H1 (cell line): ENCODE measurements at regions not wholly inside any gene's neighbourhood (a gene's known extent, or its start where the extent isn't known, plus 50 kb on each side); places are given as distances from the start of the nearest gene placed in this dataset.
A peak's percentile ranks its signal among the peaks of the same experiment; 100 is the strongest.

Source experiments
- CTCF ChIA-PET: fragments of 300-600 bp; sonication (Branson Sonifier 250); formaldehyde crosslinking; loops from one replicate; lab custom pipeline; 2021; ENCODE audit not compliant: partially characterized antibody; lab: Charles Lee
- POLR2A ChIA-PET: fragments of 300-600 bp; sonication (Branson Sonifier 250); formaldehyde crosslinking; loops from one replicate; lab custom pipeline; 2021; ENCODE audit warnings: inconsistent platforms; ENCODE audit not compliant: partially characterized antibody; lab: Charles Lee
- DNase-seq, 2 experiments: peaks; one replicate each; pipeline versions ENCODE4 v3.0.0 to v3.0.0-alpha.2; 2010 to 2022; ENCODE audit warnings: low spot score in 2 of 2, low read depth in 1 of 2, mixed read lengths in 1 of 2
- FAIRE-seq: peaks from 2 replicates; lab custom pipeline; 2011; peaks lifted over from hg19 to GRCh38; lab: Jason Lieb, UNC
- H2AFZ ChIP-seq: 2 replicates; pipeline ENCODE4 v1.8.1; 2012; ENCODE audit warnings: low read length, inconsistent platforms
- H2AK5ac ChIP-seq: 2 replicates; pipeline ENCODE4 v1.6.1; 2013; ENCODE audit warnings: low read depth, low read length
- H2BK120ac ChIP-seq: replicated peaks from 2 replicates; pipeline ENCODE3; 2013; ENCODE audit warnings: low read depth, low read length, inconsistent platforms
- H2BK12ac ChIP-seq: 2 replicates; pipeline ENCODE4 v1.6.1; 2013; ENCODE audit warnings: low read depth, low read length
- H2BK15ac ChIP-seq: 2 replicates; pipeline ENCODE4 v1.6.1; 2013; ENCODE audit warnings: low read length
- H2BK20ac ChIP-seq: 2 replicates; pipeline ENCODE4 v1.6.1; 2013; ENCODE audit warnings: low read length
- H2BK5ac ChIP-seq: 2 replicates; pipeline ENCODE4 v1.6.1; 2013; ENCODE audit warnings: low read depth, low read length
- H3K14ac ChIP-seq: 2 replicates; pipeline ENCODE4 v1.6.1; 2013; ENCODE audit warnings: inconsistent platforms; ENCODE audit not compliant: insufficient read length
- H3K18ac ChIP-seq: 2 replicates; pipeline ENCODE4 v1.6.1; 2013; ENCODE audit warnings: low read length; ENCODE audit errors: extremely low read depth
- H3K23ac ChIP-seq: 2 replicates; pipeline ENCODE4 v1.6.1; 2013; ENCODE audit warnings: inconsistent platforms; ENCODE audit not compliant: insufficient read length
- H3K23me2 ChIP-seq: 2 replicates; pipeline ENCODE4 v1.6.1; 2013; ENCODE audit warnings: low read depth, low read length
- H3K27ac ChIP-seq: 2 replicates; pipeline ENCODE4 v1.6.1; 2011; ENCODE audit warnings: low read depth, low read length, inconsistent platforms
- H3K27me3 ChIP-seq, 4 experiments: replicated peaks in 1 of 4; 1 replicate in 1 of 4; 2 replicates in 3 of 4; pipeline versions ENCODE4 v1.6.1 to v1.8.1; 2011 to 2013; ENCODE audit warnings: low read length in 3 of 4, mild to moderate bottlenecking in 3 of 4, inconsistent platforms in 2 of 4, mixed read lengths in 2 of 4, moderate library complexity in 1 of 4; ENCODE audit not compliant: control insufficient read depth in 3 of 4, insufficient read depth in 3 of 4; ENCODE audit errors: extremely low read depth in 1 of 4
- H3K36me3 ChIP-seq, 4 experiments: 2 replicates each; pipeline versions ENCODE4 v1.6.1 to v1.8.1; 2011 to 2013; ENCODE audit warnings: mild to moderate bottlenecking in 4 of 4, low read length in 3 of 4, moderate library complexity in 2 of 4, control low read depth in 1 of 4, inconsistent platforms in 1 of 4; ENCODE audit not compliant: insufficient read depth in 4 of 4, control insufficient read depth in 2 of 4
- H3K4ac ChIP-seq: replicated peaks from 2 replicates; pipeline ENCODE3; 2013; ENCODE audit warnings: low read length, low read depth, mixed read lengths, inconsistent platforms; ENCODE audit not compliant: insufficient read length
- H3K4me1 ChIP-seq, 4 experiments: replicated peaks in 1 of 4; 1 replicate in 1 of 4; 2 replicates in 3 of 4; pipeline versions ENCODE4 v1.6.1 to v1.8.1; 2011 to 2013; ENCODE audit warnings: low read length in 3 of 4, inconsistent platforms in 2 of 4, mixed read lengths in 1 of 4; ENCODE audit not compliant: insufficient read depth in 4 of 4, control insufficient read depth in 3 of 4
- H3K4me2 ChIP-seq, 2 experiments: 2 replicates each; pipeline versions ENCODE4 v1.6.1 to v1.8.1; 2011 to 2013; ENCODE audit warnings: low read depth in 2 of 2, low read length in 2 of 2, control low read depth in 1 of 2, inconsistent platforms in 1 of 2, mild to moderate bottlenecking in 1 of 2; ENCODE audit not compliant: insufficient read depth in 1 of 2
- H3K4me3 ChIP-seq, 4 experiments: fragments of 200-600, 300-600 bp in 1 of 4; sonication (generic), shearing (Covaris generic), sonication (Bioruptor Twin) in 1 of 4; 2 replicates each; pipeline versions ENCODE4 v1.5.1 to v1.8.1; 2011 to 2016; ENCODE audit warnings: low read length in 4 of 4, low read depth in 3 of 4, control low read depth in 2 of 4, inconsistent platforms in 2 of 4, mild to moderate bottlenecking in 2 of 4, mixed read lengths in 1 of 4, moderate library complexity in 1 of 4; ENCODE audit not compliant: insufficient read depth in 2 of 4; ENCODE audit errors: extremely low read depth in 1 of 4
- H3K56ac ChIP-seq: replicated peaks from 2 replicates; pipeline ENCODE3; 2013; ENCODE audit warnings: low read depth, mild to moderate bottlenecking, mixed read lengths, low read length, inconsistent platforms; ENCODE audit not compliant: insufficient read length
- H3K79me1 ChIP-seq: 2 replicates; pipeline ENCODE4 v1.6.1; 2013; ENCODE audit warnings: low read depth, low read length, control low read depth
- H3K79me2 ChIP-seq, 2 experiments: 2 replicates each; pipeline versions ENCODE4 v1.6.1 to v1.8.1; 2012 to 2013; ENCODE audit warnings: low read length in 2 of 2, mild to moderate bottlenecking in 2 of 2, inconsistent platforms in 1 of 2; ENCODE audit not compliant: insufficient read depth in 2 of 2, control insufficient read depth in 1 of 2
- H3K9ac ChIP-seq, 4 experiments: replicated peaks in 1 of 4; 1 replicate in 1 of 4; 2 replicates in 3 of 4; pipeline versions ENCODE4 v1.6.1 to v1.8.1; 2011 to 2013; ENCODE audit warnings: low read depth in 3 of 4, low read length in 3 of 4, control low read depth in 2 of 4, mild to moderate bottlenecking in 2 of 4, moderate library complexity in 2 of 4, inconsistent platforms in 1 of 4; ENCODE audit errors: extremely low read depth in 1 of 4
- H3K9me3 ChIP-seq, 2 experiments: 2 replicates each; pipeline versions ENCODE4 v1.6.1 to v1.8.1; 2012 to 2013; ENCODE audit warnings: mild to moderate bottlenecking in 2 of 2, moderate library complexity in 2 of 2, control low read depth in 1 of 2, inconsistent platforms in 1 of 2, low read depth in 1 of 2, low read length in 1 of 2, mixed read lengths in 1 of 2; ENCODE audit not compliant: insufficient read depth in 2 of 2
- H4K20me1 ChIP-seq, 2 experiments: replicated peaks in 1 of 2; 2 replicates each; pipeline versions ENCODE3 to v1.8.1; 2011 to 2013; ENCODE audit warnings: inconsistent platforms in 2 of 2, low read length in 2 of 2, mild to moderate bottlenecking in 1 of 2; ENCODE audit not compliant: insufficient read depth in 2 of 2, control insufficient read depth in 1 of 2
- H4K5ac ChIP-seq: 2 replicates; pipeline ENCODE4 v1.6.1; 2013; ENCODE audit warnings: low read length, low read depth, mixed read lengths, inconsistent platforms; ENCODE audit not compliant: insufficient read length
- H4K8ac ChIP-seq: 2 replicates; pipeline ENCODE4 v1.8.0; 2013; ENCODE audit warnings: mild to moderate bottlenecking, moderate library complexity, low read length, inconsistent platforms; ENCODE audit not compliant: insufficient read depth; ENCODE audit errors: extremely low read depth
- H4K91ac ChIP-seq: replicated peaks from 2 replicates; pipeline ENCODE3; 2013; ENCODE audit warnings: low read length, mixed read lengths, inconsistent platforms; ENCODE audit not compliant: insufficient read length
- EP300 ChIP-seq, 2 experiments: IDR thresholded peaks; 1 replicate in 1 of 2; 2 replicates in 1 of 2; pipeline ENCODE4 v1.6.1; 2011 to 2012; ENCODE audit warnings: low read depth in 2 of 2, low read length in 2 of 2, mild to moderate bottlenecking in 2 of 2, borderline replicate concordance in 1 of 2, inconsistent platforms in 1 of 2, moderate library complexity in 1 of 2
- EZH2 ChIP-seq: fragments of 200-600 bp; sonication (generic); IDR thresholded peaks from 2 replicates; pipeline ENCODE4 v1.7.1; 2012; ENCODE audit warnings: low read depth, mild to moderate bottlenecking, moderate library complexity, low read length, inconsistent platforms; ENCODE audit not compliant: severe bottlenecking
- GABPA ChIP-seq: IDR thresholded peaks from 2 replicates; pipeline ENCODE4 v1.6.1; 2011; ENCODE audit warnings: mild to moderate bottlenecking, low read length, moderate library complexity, borderline replicate concordance; ENCODE audit not compliant: insufficient read depth
- MAX ChIP-seq: IDR thresholded peaks from 2 replicates; pipeline ENCODE4 v1.6.1; 2012; ENCODE audit warnings: inconsistent platforms
- RXRA ChIP-seq: IDR thresholded peaks from 2 replicates; pipeline ENCODE4 v1.6.1; 2011; ENCODE audit warnings: low read depth, mild to moderate bottlenecking, low read length, moderate library complexity; ENCODE audit not compliant: insufficient read depth
- WGBS, 2 experiments: shearing (Covaris generic) in 1 of 2; methylation state at CpG; one replicate each; pipeline versions ENCODE4 v1.1.6 to v1.1.7; 2013 to 2015; ENCODE audit warnings: low lambda C conversion rate in 2 of 2, mixed read lengths in 2 of 2, inconsistent platforms in 1 of 2, low coverage in 1 of 2, missing lambda C conversion rate in 1 of 2; ENCODE audit not compliant: insufficient replicate concordance in 2 of 2, insufficient coverage in 1 of 2, insufficient read length in 1 of 2; ENCODE audit errors: extremely low coverage in 1 of 2, missing lambda C conversion rate in 1 of 2; 5-methylcytosine and 5-hydroxymethylcytosine counted together

DNA sequence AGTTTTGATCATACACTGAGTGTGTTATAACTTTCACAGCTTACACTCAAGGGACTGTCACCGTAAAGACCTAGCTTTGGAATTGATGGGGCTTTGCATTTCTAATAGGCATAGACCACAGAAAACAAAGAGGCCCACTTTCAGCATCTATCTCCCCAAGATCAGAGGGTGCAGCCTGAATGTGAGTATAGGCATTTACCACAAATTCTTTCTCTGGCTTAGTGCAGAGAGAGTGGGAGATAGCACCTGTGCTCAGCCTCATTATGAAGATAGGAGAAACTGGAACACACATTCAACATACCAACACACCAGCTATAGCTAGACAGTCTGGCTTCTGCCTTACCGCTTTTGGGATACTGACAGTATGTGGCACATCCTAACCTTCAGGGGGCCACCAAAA is 783.4 kb upstream of the GRAMD2B start:
- 100% methylated on average over 2 of the region's 2 CpGs; no CpG with 5 or more reads in 1 of the 2 experiments for WGBS, 2 experiments
- no peak overlapping the region for H3K14ac ChIP-seq
- peak overlapping the region; percentile 67 for H2AFZ ChIP-seq
- no peaks in the 10 kb centered on the region; a peak in 1 of 7 replicates for H3K4me1 ChIP-seq
- H3K56ac ChIP-seq: no peak overlapping the region
- no peak overlapping the region for H4K5ac ChIP-seq
- H2BK12ac ChIP-seq: no peak overlapping the region
- H2BK15ac ChIP-seq: no peak overlapping the region
- CTCF ChIA-PET: interaction anchor here (1.1 kb wide), 1 partner anchor 348 kb away, joined by 3 read pairs; no protein-coding TSS in a partner anchor
- no peak overlapping the region for H2BK5ac ChIP-seq
- H3K27ac ChIP-seq: no peak overlapping the region
- no peaks in the 10 kb centered on the region for H3K36me3 ChIP-seq
- DNase-seq: no peak
- no peaks in the 10 kb centered on the region for H3K79me2 ChIP-seq
- no peaks in the 10 kb centered on the region for H3K79me1 ChIP-seq
- FAIRE-seq: no peak
- H2BK20ac ChIP-seq: no peak overlapping the region
- H3K9ac ChIP-seq: no peak overlapping the region
- no peak for TF ChIP-seq MAX
- no peak for TF ChIP-seq RXRA
- no peak for TF ChIP-seq EZH2
- TF ChIP-seq EP300 (IDR thresholded peaks at IDR 0.05; ENCODE audit: borderline replicate concordance in 1 of 2, low read depth in 2 of 2, low read length in 2 of 2): no peak
- TF ChIP-seq GABPA: no peak
- TF ChIP-seq, all 59 proteins: peak for 0
- no peak overlapping the region for H2AK5ac ChIP-seq
- no peaks in the 10 kb centered on the region for H4K20me1 ChIP-seq
- no peak overlapping the region for H3K4ac ChIP-seq
- no peaks in the 10 kb centered on the region for H3K27me3 ChIP-seq
- H3K18ac ChIP-seq: no peak overlapping the region
- H3K23me2 ChIP-seq: no peaks in the 10 kb centered on the region
- no peak overlapping the region for H3K23ac ChIP-seq
- H4K8ac ChIP-seq: no peak overlapping the region
- POLR2A ChIA-PET: no interaction called here
- no peak overlapping the region for H2BK120ac ChIP-seq
- H3K4me2 ChIP-seq: no peak overlapping the region
- no peaks in the 10 kb centered on the region for H3K9me3 ChIP-seq
- H3K4me3 ChIP-seq: no peak overlapping the region
- H4K91ac ChIP-seq: no peak overlapping the region
